HepG2 (cell line): ENCODE measurements at regions not wholly inside any gene's neighbourhood (a gene's known extent, or its start where the extent isn't known, plus 50 kb on each side); places are given as distances from the start of the nearest gene placed in this dataset.

Experiments
- POLR2AphosphoS5 ChIP-seq: IDR thresholded peaks from 2 replicates; pipeline ENCODE4 v1.6.1; 2012; ENCODE audit warnings: low read depth, low read length
- TAF15 ChIP-seq: fragments of 200-400 bp; formaldehyde crosslinking; IDR thresholded peaks from one replicate; pipeline ENCODE4 v1.6.1; 2018; ENCODE audit warnings: mild to moderate bottlenecking, low read depth, low read length; ENCODE audit not compliant: poor library complexity, severe bottlenecking
- TCF7L2 ChIP-seq: IDR thresholded peaks from 2 replicates; pipeline ENCODE4 v1.6.1; 2011; ENCODE audit warnings: mild to moderate bottlenecking, low read depth, low read length, moderate library complexity

DNA sequence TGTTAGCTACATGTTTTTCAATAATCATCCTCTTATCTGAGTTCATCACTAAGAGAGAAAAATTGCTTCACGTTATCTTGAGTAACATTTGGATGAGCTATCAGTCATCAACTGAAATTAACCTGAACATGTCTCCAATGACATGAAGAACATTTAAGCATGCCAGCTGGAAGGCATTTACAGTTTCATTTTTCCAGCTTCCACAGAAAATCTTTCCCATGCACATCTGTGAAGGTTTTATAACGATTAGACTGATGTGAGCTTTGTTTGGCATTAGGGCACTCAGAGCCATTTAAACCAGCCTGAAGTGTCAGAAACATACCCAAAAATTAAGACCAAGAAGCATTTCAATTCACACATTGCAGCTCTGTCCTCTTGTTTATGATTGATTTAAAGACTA is 235.8 kb upstream of the ARHGEF26 start:
- no peak for TF ChIP-seq POLR2AphosphoS5
- no peak for TF ChIP-seq TCF7L2
- TF ChIP-seq TAF15: no peak
